ENCODE measurements at regions not wholly inside any gene's neighbourhood (a gene's known extent, or its start where the extent isn't known, plus 50 kb on each side); places are given as distances from the start of the nearest gene placed in this dataset.

- no peaks in the 10 kb centered on the region for H4K20me1 ChIP-seq (replicated peaks in 1 of 2; ENCODE audit: control insufficient read depth in 1 of 2, insufficient read depth in 2 of 2, low read length in 2 of 2)
- H2BK120ac ChIP-seq (replicated peaks; ENCODE audit: low read depth, low read length): no peak overlapping the region
- H3K23ac ChIP-seq (ENCODE audit: insufficient read length): no peak overlapping the region
- no peak overlapping the region for H3K27ac ChIP-seq (ENCODE audit: low read depth, low read length)
- DNase-seq (ENCODE audit: low read depth in 1 of 2, low spot score in 2 of 2) (no peak), FAIRE-seq (no peak)
- no peak overlapping the region for H3K18ac ChIP-seq (ENCODE audit: extremely low read depth, low read length)
- H2BK5ac ChIP-seq (ENCODE audit: low read depth, low read length): no peak overlapping the region
- H3K14ac ChIP-seq (ENCODE audit: insufficient read length): no peak overlapping the region
- H3K4me3 ChIP-seq (ENCODE audit: extremely low read depth in 1 of 4, insufficient read depth in 2 of 4, low read depth in 3 of 4, low read length in 4 of 4): no peak overlapping the region
- 0 out of 2 replicates have a peak overlapping the region, but pooled peaks have one; percentile 40 for H2AFZ ChIP-seq (ENCODE audit: low read length)
- no peak overlapping the region for H2AK5ac ChIP-seq (ENCODE audit: low read depth, low read length)
- ChIA-PET CTCF (ENCODE audit: partially characterized antibody) (interaction anchor here (2.1 to 2.2 kb wide), 2 partner anchors 19 to 114 kb away, joined by 7 to 10 read pairs; no protein-coding TSS in a partner anchor), POLR2A (ENCODE audit: partially characterized antibody) (no interaction called here)
- peaks cover 0 to 1% (median 0%) of the 10 kb centered on the region in 4 experiments; a peak in 1 of 7 replicates for H3K27me3 ChIP-seq (replicated peaks in 1 of 4; ENCODE audit: control insufficient read depth in 3 of 4, extremely low read depth in 1 of 4, insufficient read depth in 3 of 4, low read length in 3 of 4)
- H3K9me3 ChIP-seq (ENCODE audit: insufficient read depth in 2 of 2, low read depth in 1 of 2, low read length in 1 of 2): no peaks in the 10 kb centered on the region
- no peak overlapping the region for H2BK20ac ChIP-seq (ENCODE audit: low read length)
- H3K4me1 ChIP-seq (replicated peaks in 1 of 4; ENCODE audit: control insufficient read depth in 3 of 4, insufficient read depth in 4 of 4, low read length in 3 of 4): no peaks in the 10 kb centered on the region
- H2BK12ac ChIP-seq (ENCODE audit: low read depth, low read length): no peak overlapping the region
- H4K91ac ChIP-seq (replicated peaks; ENCODE audit: insufficient read length, low read length): no peak overlapping the region
- TF ChIP-seq TCF12 (IDR thresholded peaks at IDR 0.05; ENCODE audit: low read depth, low read length): no peak
- no peak for TF ChIP-seq SAP30 (IDR thresholded peaks at IDR 0.05; ENCODE audit: insufficient read depth, insufficient replicate concordance, low read length)
- TF ChIP-seq FOSL1 (IDR thresholded peaks at IDR 0.05; ENCODE audit: insufficient read depth, low read depth, low read length): no peak
- no peak for TF ChIP-seq MAFK (IDR thresholded peaks at IDR 0.05; ENCODE audit: low read depth, low read length)
- no peak for TF ChIP-seq BACH1 (IDR thresholded peaks at IDR 0.05; ENCODE audit: low read length)
- TF ChIP-seq ASH2L (IDR thresholded peaks at IDR 0.05; ENCODE audit: low read length): no peak
- H3K79me1 ChIP-seq (ENCODE audit: low read depth, low read length): no peaks in the 10 kb centered on the region
- no peak overlapping the region for H3K4me2 ChIP-seq (ENCODE audit: insufficient read depth in 1 of 2, low read depth in 2 of 2, low read length in 2 of 2)
- no peak overlapping the region for H2BK15ac ChIP-seq (ENCODE audit: low read length)
- H4K5ac ChIP-seq (ENCODE audit: insufficient read length, low read depth, low read length): no peak overlapping the region
- no peak overlapping the region for H3K4ac ChIP-seq (replicated peaks; ENCODE audit: insufficient read length, low read depth, low read length)
- WGBS, 2 experiments (ENCODE audit: extremely low coverage in 1 of 2, insufficient coverage in 1 of 2, insufficient read length in 1 of 2, insufficient replicate concordance in 2 of 2, low coverage in 1 of 2, low lambda C conversion rate in 2 of 2, missing lambda C conversion rate in 1 of 2): 88% methylated on average over 2 of the region's 2 CpGs; no CpG with 5 or more reads in 1 of the 2 experiments
- H3K79me2 ChIP-seq (ENCODE audit: control insufficient read depth in 1 of 2, insufficient read depth in 2 of 2, low read length in 2 of 2): no peaks in the 10 kb centered on the region
- no peak overlapping the region for H4K8ac ChIP-seq (ENCODE audit: extremely low read depth, insufficient read depth, low read length)
- H3K36me3 ChIP-seq (ENCODE audit: control insufficient read depth in 2 of 4, insufficient read depth in 4 of 4, low read length in 3 of 4): no peaks in the 10 kb centered on the region
- H3K56ac ChIP-seq (replicated peaks; ENCODE audit: insufficient read length, low read depth, low read length): no peak overlapping the region
- no peak overlapping the region for H3K9ac ChIP-seq (replicated peaks in 1 of 4; ENCODE audit: extremely low read depth in 1 of 4, low read depth in 3 of 4, low read length in 3 of 4)
- 0 out of 2 replicates have a peak, but pooled peaks cover 3% of the 10 kb centered on the region for H3K23me2 ChIP-seq (ENCODE audit: low read depth, low read length)
Measured at GRCh38 chr2:18501156-18501555, 59.3 kb downstream of the RDH14 start.
